SK-N-SH (cell line): ENCODE measurements at regions not wholly inside any gene's neighbourhood (a gene's known extent, or its start where the extent isn't known, plus 50 kb on each side); places are given as distances from the start of the nearest gene placed in this dataset.

Source experiments
- CTCF ChIA-PET: fragments of 300-600, 350-600 bp; formaldehyde crosslinking; extraction: SDS; loops from one replicate; lab custom pipeline; 2021; lab: Yijun Ruan, JAX
- POLR2A ChIA-PET: fragments of 350-600 bp; sonication (Branson Sonifier 250); formaldehyde crosslinking; extraction: SDS; loops from one replicate; lab custom pipeline; 2020; ENCODE audit warnings: antibody characterized with exemption, inconsistent platforms; lab: Yijun Ruan, JAX
- DNase-seq: peaks from one replicate; pipeline ENCODE4 v3.0.0; 2012
- H2AFZ ChIP-seq: fragments of 200-600 bp; sonication (generic); 2 replicates; pipeline ENCODE4 v1.8.1; 2016; ENCODE audit warnings: antibody characterized with exemption, mild to moderate bottlenecking, low read depth
- H3F3A ChIP-seq: fragments of 200-600 bp; sonication (generic); replicated peaks from 2 replicates; pipeline ENCODE3; 2016; ENCODE audit warnings: antibody characterized with exemption, mild to moderate bottlenecking; ENCODE audit not compliant: insufficient read depth
- H3K27ac ChIP-seq, 2 experiments: fragments of 200-500 bp in 1 of 2; fragments of 200-600 bp in 1 of 2; sonication (Bioruptor generic) in 1 of 2; sonication (generic), shearing (Covaris generic) in 1 of 2; 2 replicates each; pipeline versions ENCODE4 v1.5.1 to v1.6.1; 2014 to 2016; ENCODE audit warnings: low read depth in 2 of 2, inconsistent platforms in 1 of 2, low read length in 1 of 2, mild to moderate bottlenecking in 1 of 2, mixed read lengths in 1 of 2
- H3K27me3 ChIP-seq: fragments of 200-600 bp; sonication (generic), shearing (Covaris generic); 2 replicates; pipeline ENCODE4 v1.6.1; 2016; ENCODE audit warnings: mixed run types; ENCODE audit not compliant: insufficient read depth
- H3K36me3 ChIP-seq, 2 experiments: fragments of 200-500 bp in 1 of 2; fragments of 200-600 bp in 1 of 2; sonication (Bioruptor generic) in 1 of 2; sonication (generic) in 1 of 2; replicated peaks in 1 of 2; 2 replicates each; pipeline versions ENCODE3 to v1.5.1; 2014 to 2016; ENCODE audit warnings: low read length in 1 of 2, mild to moderate bottlenecking in 1 of 2; ENCODE audit not compliant: insufficient read depth in 2 of 2, control insufficient read depth in 1 of 2
- H3K4me1 ChIP-seq, 2 experiments: fragments of 200-500 bp in 1 of 2; fragments of 200-600 bp in 1 of 2; sonication (Bioruptor generic) in 1 of 2; sonication (generic), shearing (Covaris generic) in 1 of 2; 2 replicates each; pipeline versions ENCODE4 v1.5.1 to v1.6.1; 2014 to 2016; ENCODE audit warnings: low read depth in 1 of 2, low read length in 1 of 2, mixed run types in 1 of 2; ENCODE audit not compliant: insufficient read depth in 2 of 2, control insufficient read depth in 1 of 2
- H3K4me2 ChIP-seq: fragments of 200-600 bp; sonication (generic), shearing (Covaris generic); 2 replicates; pipeline ENCODE4 v1.6.1; 2017; ENCODE audit warnings: mixed run types
- H3K4me3 ChIP-seq, 2 experiments: fragments of 200-500 bp in 1 of 2; fragments of 200-600 bp in 1 of 2; sonication (Bioruptor generic) in 1 of 2; sonication (generic), shearing (Covaris generic) in 1 of 2; 2 replicates each; pipeline versions ENCODE4 v1.5.1 to v1.8.1; 2014 to 2016; ENCODE audit warnings: low read depth in 2 of 2, inconsistent platforms in 1 of 2, low read length in 1 of 2, mild to moderate bottlenecking in 1 of 2, mixed read lengths in 1 of 2, moderate library complexity in 1 of 2
- H3K79me2 ChIP-seq: fragments of 200-600 bp; sonication (generic); 2 replicates; pipeline ENCODE4 v1.8.1; 2017; ENCODE audit warnings: mild to moderate bottlenecking; ENCODE audit not compliant: insufficient read depth
- H3K9ac ChIP-seq: fragments of 200-600 bp; sonication (generic); 2 replicates; pipeline ENCODE4 v1.6.1; 2017; ENCODE audit warnings: mixed run types
- H3K9me2 ChIP-seq: fragments of 200-600 bp; sonication (generic); 2 replicates; pipeline ENCODE4 v1.6.1; 2017; ENCODE audit warnings: mixed run types
- H3K9me3 ChIP-seq: fragments of 200-600 bp; sonication (generic); 2 replicates; pipeline ENCODE4 v1.6.1; 2017; ENCODE audit warnings: mixed run types, mild to moderate bottlenecking, moderate library complexity
- H4K20me1 ChIP-seq: fragments of 200-600 bp; sonication (generic); 2 replicates; pipeline ENCODE4 v1.6.1; 2017; ENCODE audit warnings: mild to moderate bottlenecking, mixed run types; ENCODE audit not compliant: insufficient read depth
- EP300 ChIP-seq, 2 experiments: IDR thresholded peaks; 2 replicates each; pipeline versions ENCODE4 v1.4.0 to v1.6.1; 2012; ENCODE audit warnings: borderline replicate concordance in 1 of 2, low read depth in 1 of 2, low read length in 1 of 2
- GABPA ChIP-seq: IDR thresholded peaks from 2 replicates; pipeline ENCODE4 v1.4.0; 2012; ENCODE audit warnings: low read depth, mild to moderate bottlenecking
- JUND ChIP-seq: IDR thresholded peaks from 2 replicates; pipeline ENCODE4 v1.4.0; 2012
- MEF2A ChIP-seq: IDR thresholded peaks from 2 replicates; pipeline ENCODE4 v1.4.0; 2012; ENCODE audit warnings: low read depth, borderline replicate concordance
- MXI1 ChIP-seq: IDR thresholded peaks from 2 replicates; pipeline ENCODE4 v1.6.1; 2012; ENCODE audit warnings: mild to moderate bottlenecking, low read depth, low read length, improper control_type of control experiment
- NFIC ChIP-seq: IDR thresholded peaks from 2 replicates; pipeline ENCODE4 v1.4.0; 2012; ENCODE audit warnings: borderline replicate concordance
- PBX3 ChIP-seq: IDR thresholded peaks from 2 replicates; pipeline ENCODE4; 2012
- POLR2AphosphoS5 ChIP-seq: IDR thresholded peaks from 2 replicates; pipeline ENCODE4 v1.6.1; 2012; ENCODE audit warnings: low read depth, low read length
- REST ChIP-seq: IDR thresholded peaks from 2 replicates; pipeline ENCODE4 v1.6.1; 2012; ENCODE audit warnings: mild to moderate bottlenecking, low read depth, low read length, moderate library complexity
- SMC3 ChIP-seq: IDR thresholded peaks from 2 replicates; pipeline ENCODE4 v1.6.1; 2012; ENCODE audit warnings: low read depth, low read length, improper control_type of control experiment
- TAF1 ChIP-seq: IDR thresholded peaks from 2 replicates; pipeline ENCODE4 v1.6.1; 2012; ENCODE audit warnings: low read depth, mild to moderate bottlenecking, low read length, moderate library complexity, borderline replicate concordance
- TEAD4 ChIP-seq: IDR thresholded peaks from 2 replicates; pipeline ENCODE4 v1.4.0; 2012; ENCODE audit warnings: mild to moderate bottlenecking, borderline replicate concordance; ENCODE audit not compliant: insufficient read depth
- YY1 ChIP-seq: IDR thresholded peaks from 2 replicates; pipeline ENCODE4 v1.4.0; 2012; ENCODE audit warnings: low read depth, mild to moderate bottlenecking
- WGBS: methylation state at CpG from one replicate; pipeline ENCODE4 v1.1.6; 2017; ENCODE audit warnings: low lambda C conversion rate; 5-methylcytosine and 5-hydroxymethylcytosine counted together
- TF ChIP-seq, protein P1 (sequence below): fragments of 150-350 bp; IDR thresholded peaks from 2 replicates; pipeline ENCODE4 v1.6.1; 2017; ENCODE audit warnings: antibody characterized with exemption, low read length, low read depth, borderline replicate concordance
- TF ChIP-seq, protein P2 (sequence below): IDR thresholded peaks from 2 replicates; pipeline ENCODE4 v1.4.0; 2012; ENCODE audit warnings: low read depth, borderline replicate concordance
- TF ChIP-seq, protein P3 (sequence below): IDR thresholded peaks from 2 replicates; pipeline ENCODE4 v1.4.0; 2012; ENCODE audit warnings: low read depth

- H4K20me1 ChIP-seq: no peaks in the 10 kb centered on the region
- H3K4me3 ChIP-seq: no peak overlapping the region
- POLR2A ChIA-PET: no interaction called here
- CTCF ChIA-PET: no interaction called here
- H3K9ac ChIP-seq: no peak overlapping the region
- no peak for DNase-seq
- no peaks in the 10 kb centered on the region for H3K27me3 ChIP-seq
- H3K9me2 ChIP-seq: no peaks in the 10 kb centered on the region
- no peaks in the 10 kb centered on the region for H3K79me2 ChIP-seq
- H3K36me3 ChIP-seq: no peaks in the 10 kb centered on the region
- no peaks in the 10 kb centered on the region for H3K4me1 ChIP-seq
- H2AFZ ChIP-seq: no peak overlapping the region
- H3K9me3 ChIP-seq: no peaks in the 10 kb centered on the region
- 10% methylated on average over 3 of the region's 3 CpGs for WGBS
- no peaks in the 10 kb centered on the region for H3F3A ChIP-seq
- TF ChIP-seq JUND: no peak
- TF ChIP-seq YY1: no peak
- TF ChIP-seq TAF1: no peak
- TF ChIP-seq POLR2AphosphoS5: no peak
- no peak for TF ChIP-seq PBX3
- no peak for TF ChIP-seq MEF2A
- no peak for TF ChIP-seq TEAD4
- TF ChIP-seq REST: no peak
- no peak for TF ChIP-seq NFIC
- TF ChIP-seq, protein P1, sequence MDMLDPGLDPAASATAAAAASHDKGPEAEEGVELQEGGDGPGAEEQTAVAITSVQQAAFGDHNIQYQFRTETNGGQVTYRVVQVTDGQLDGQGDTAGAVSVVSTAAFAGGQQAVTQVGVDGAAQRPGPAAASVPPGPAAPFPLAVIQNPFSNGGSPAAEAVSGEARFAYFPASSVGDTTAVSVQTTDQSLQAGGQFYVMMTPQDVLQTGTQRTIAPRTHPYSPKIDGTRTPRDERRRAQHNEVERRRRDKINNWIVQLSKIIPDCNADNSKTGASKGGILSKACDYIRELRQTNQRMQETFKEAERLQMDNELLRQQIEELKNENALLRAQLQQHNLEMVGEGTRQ: no peak
- TF ChIP-seq, protein P2, sequence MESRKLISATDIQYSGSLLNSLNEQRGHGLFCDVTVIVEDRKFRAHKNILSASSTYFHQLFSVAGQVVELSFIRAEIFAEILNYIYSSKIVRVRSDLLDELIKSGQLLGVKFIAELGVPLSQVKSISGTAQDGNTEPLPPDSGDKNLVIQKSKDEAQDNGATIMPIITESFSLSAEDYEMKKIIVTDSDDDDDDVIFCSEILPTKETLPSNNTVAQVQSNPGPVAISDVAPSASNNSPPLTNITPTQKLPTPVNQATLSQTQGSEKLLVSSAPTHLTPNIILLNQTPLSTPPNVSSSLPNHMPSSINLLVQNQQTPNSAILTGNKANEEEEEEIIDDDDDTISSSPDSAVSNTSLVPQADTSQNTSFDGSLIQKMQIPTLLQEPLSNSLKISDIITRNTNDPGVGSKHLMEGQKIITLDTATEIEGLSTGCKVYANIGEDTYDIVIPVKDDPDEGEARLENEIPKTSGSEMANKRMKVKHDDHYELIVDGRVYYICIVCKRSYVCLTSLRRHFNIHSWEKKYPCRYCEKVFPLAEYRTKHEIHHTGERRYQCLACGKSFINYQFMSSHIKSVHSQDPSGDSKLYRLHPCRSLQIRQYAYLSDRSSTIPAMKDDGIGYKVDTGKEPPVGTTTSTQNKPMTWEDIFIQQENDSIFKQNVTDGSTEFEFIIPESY: no peak
- no peak for TF ChIP-seq GABPA
- no peak for TF ChIP-seq EP300 (IDR thresholded peaks at IDR 0.05; ENCODE audit: borderline replicate concordance in 1 of 2, low read depth in 1 of 2, low read length in 1 of 2)
- TF ChIP-seq MXI1: no peak
- TF ChIP-seq, protein P3, sequence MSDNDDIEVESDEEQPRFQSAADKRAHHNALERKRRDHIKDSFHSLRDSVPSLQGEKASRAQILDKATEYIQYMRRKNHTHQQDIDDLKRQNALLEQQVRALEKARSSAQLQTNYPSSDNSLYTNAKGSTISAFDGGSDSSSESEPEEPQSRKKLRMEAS: no peak
- TF ChIP-seq SMC3: no peak
- no peak overlapping the region for H3K27ac ChIP-seq
- no peak overlapping the region for H3K4me2 ChIP-seq
These were observed 129.0 kb upstream of the REG3G start for GRCh38 chr2:78896536-78896935.
